ENCODE measurements at regions not wholly inside any gene's neighbourhood (a gene's known extent, or its start where the extent isn't known, plus 50 kb on each side); places are given as distances from the start of the nearest gene placed in this dataset.

- H3K27me3 ChIP-seq (ENCODE audit: low read length), result no peaks in the 10 kb centered on the region
- no peak overlapping the region for H3K27ac ChIP-seq (ENCODE audit: low read length)
- H3K36me3 ChIP-seq (ENCODE audit: insufficient read depth, low read length), result no peaks in the 10 kb centered on the region
- H3K9me2 ChIP-seq (replicated peaks; ENCODE audit: insufficient read depth, low read length), result no peaks in the 10 kb centered on the region
- no peak for DNase-seq
- H3K79me2 ChIP-seq (ENCODE audit: low read length), result no peaks in the 10 kb centered on the region
- no peak overlapping the region for H3K9ac ChIP-seq (ENCODE audit: low read length)
- H3K4me1 ChIP-seq (ENCODE audit: low read length), result no peaks in the 10 kb centered on the region
- H3K9me3 ChIP-seq (ENCODE audit: low read length), result no peaks in the 10 kb centered on the region
- no peak overlapping the region for H3K4me2 ChIP-seq (ENCODE audit: low read depth, low read length, poor library complexity, severe bottlenecking)
- H4K20me1 ChIP-seq (ENCODE audit: insufficient read depth, low read depth, low read length), result no peaks in the 10 kb centered on the region
- no peak overlapping the region for H3K4me3 ChIP-seq (ENCODE audit: low read length)
- H2AFZ ChIP-seq (ENCODE audit: low read length), result no peak overlapping the region
Measured at GRCh38 chr10:129097776-129098330, 369.2 kb upstream of the MGMT start.

DNA sequence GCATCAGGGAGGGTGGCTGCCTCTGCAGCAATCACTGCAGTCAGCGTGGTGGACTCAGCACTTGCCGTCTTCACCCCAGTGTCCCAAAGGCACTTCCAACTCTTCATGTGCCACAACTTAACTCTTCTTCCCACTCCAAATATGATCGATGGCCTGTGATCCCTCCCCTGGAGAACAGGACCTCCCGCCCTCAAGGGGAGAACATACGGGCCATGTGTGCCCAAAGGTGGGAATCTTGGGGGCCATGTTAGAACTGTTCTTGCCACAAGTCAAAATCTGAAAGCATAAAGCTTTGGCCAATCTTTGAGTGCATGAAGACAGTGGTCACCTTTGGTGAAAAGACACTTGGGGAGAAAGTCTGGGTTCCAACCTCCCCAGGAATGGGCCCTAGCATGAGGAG lies 368.5 kb upstream of the MGMT start:
- H3K9ac ChIP-seq (ENCODE audit: low read length), result no peak overlapping the region
- no peak for DNase-seq
- H3K4me1 ChIP-seq (ENCODE audit: low read length), result no peaks in the 10 kb centered on the region
- no peaks in the 10 kb centered on the region for H3K27me3 ChIP-seq (ENCODE audit: low read length)
- H3K4me3 ChIP-seq (ENCODE audit: low read length), result no peak overlapping the region
- H3K9me3 ChIP-seq (ENCODE audit: low read length), result no peaks in the 10 kb centered on the region
- no peak overlapping the region for H3K27ac ChIP-seq (ENCODE audit: low read length)
- H3K36me3 ChIP-seq (ENCODE audit: insufficient read depth, low read length), result no peaks in the 10 kb centered on the region
- H4K20me1 ChIP-seq (ENCODE audit: insufficient read depth, low read depth, low read length), result no peaks in the 10 kb centered on the region
- no peaks in the 10 kb centered on the region for H3K79me2 ChIP-seq (ENCODE audit: low read length)
- H2AFZ ChIP-seq (ENCODE audit: low read length), result no peak overlapping the region
- no peak overlapping the region for H3K4me2 ChIP-seq (ENCODE audit: low read depth, low read length, poor library complexity, severe bottlenecking)
- no peaks in the 10 kb centered on the region for H3K9me2 ChIP-seq (replicated peaks; ENCODE audit: insufficient read depth, low read length)

DNA sequence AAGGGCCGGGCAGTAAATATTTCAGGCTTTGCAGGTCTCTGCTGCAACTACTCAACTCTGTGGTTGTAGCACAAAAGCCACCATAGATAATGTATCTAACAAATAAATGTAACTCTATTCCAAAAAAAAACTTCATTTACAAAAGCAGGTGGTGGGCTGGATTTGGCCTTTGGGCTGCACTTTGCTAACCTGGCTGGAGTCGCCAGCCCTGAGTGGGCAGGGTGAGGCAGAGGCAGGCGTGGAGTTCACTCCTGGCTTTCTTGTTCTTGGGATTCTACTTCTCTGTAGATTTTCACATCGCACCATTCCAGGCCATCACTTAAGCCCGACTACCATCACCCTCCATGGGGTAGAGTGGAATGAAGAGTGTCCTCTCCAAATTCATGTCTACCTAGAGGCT lies 367.6 kb upstream of the MGMT start:
- Histone ChIP-seq H3K9ac (ENCODE audit: low read length) (no peak overlapping the region), H3K9me3 (ENCODE audit: low read length) (no peaks in the 10 kb centered on the region), H3K36me3 (ENCODE audit: insufficient read depth, low read length) (no peaks in the 10 kb centered on the region), H3K79me2 (ENCODE audit: low read length) (no peaks in the 10 kb centered on the region), H3K4me3 (ENCODE audit: low read length) (no peak overlapping the region), H3K9me2 (replicated peaks; ENCODE audit: insufficient read depth, low read length) (no peaks in the 10 kb centered on the region), H3K27ac (ENCODE audit: low read length) (no peak overlapping the region), H3K4me2 (ENCODE audit: low read depth, low read length, poor library complexity, severe bottlenecking) (no peak overlapping the region), H2AFZ (ENCODE audit: low read length) (no peak overlapping the region), H4K20me1 (ENCODE audit: insufficient read depth, low read depth, low read length) (no peaks in the 10 kb centered on the region), H3K27me3 (ENCODE audit: low read length) (no peaks in the 10 kb centered on the region), H3K4me1 (ENCODE audit: low read length) (no peaks in the 10 kb centered on the region)
- no peak for DNase-seq

GRCh38 chr10:129099992-129100391 lies 367.0 kb upstream of the MGMT start:
- no peaks in the 10 kb centered on the region for H3K4me1 ChIP-seq (ENCODE audit: low read length)
- no peak overlapping the region for H3K4me3 ChIP-seq (ENCODE audit: low read length)
- no peaks in the 10 kb centered on the region for H3K79me2 ChIP-seq (ENCODE audit: low read length)
- H3K4me2 ChIP-seq (ENCODE audit: low read depth, low read length, poor library complexity, severe bottlenecking), result no peak overlapping the region
- no peak overlapping the region for H2AFZ ChIP-seq (ENCODE audit: low read length)
- H3K9me2 ChIP-seq (replicated peaks; ENCODE audit: insufficient read depth, low read length), result no peaks in the 10 kb centered on the region
- no peaks in the 10 kb centered on the region for H3K36me3 ChIP-seq (ENCODE audit: insufficient read depth, low read length)
- no peaks in the 10 kb centered on the region for H3K27me3 ChIP-seq (ENCODE audit: low read length)
- H4K20me1 ChIP-seq (ENCODE audit: insufficient read depth, low read depth, low read length), result no peaks in the 10 kb centered on the region
- H3K27ac ChIP-seq (ENCODE audit: low read length), result no peak overlapping the region
- H3K9ac ChIP-seq (ENCODE audit: low read length), result no peak overlapping the region
- DNase-seq, result no peak
- no peaks in the 10 kb centered on the region for H3K9me3 ChIP-seq (ENCODE audit: low read length)

DNA sequence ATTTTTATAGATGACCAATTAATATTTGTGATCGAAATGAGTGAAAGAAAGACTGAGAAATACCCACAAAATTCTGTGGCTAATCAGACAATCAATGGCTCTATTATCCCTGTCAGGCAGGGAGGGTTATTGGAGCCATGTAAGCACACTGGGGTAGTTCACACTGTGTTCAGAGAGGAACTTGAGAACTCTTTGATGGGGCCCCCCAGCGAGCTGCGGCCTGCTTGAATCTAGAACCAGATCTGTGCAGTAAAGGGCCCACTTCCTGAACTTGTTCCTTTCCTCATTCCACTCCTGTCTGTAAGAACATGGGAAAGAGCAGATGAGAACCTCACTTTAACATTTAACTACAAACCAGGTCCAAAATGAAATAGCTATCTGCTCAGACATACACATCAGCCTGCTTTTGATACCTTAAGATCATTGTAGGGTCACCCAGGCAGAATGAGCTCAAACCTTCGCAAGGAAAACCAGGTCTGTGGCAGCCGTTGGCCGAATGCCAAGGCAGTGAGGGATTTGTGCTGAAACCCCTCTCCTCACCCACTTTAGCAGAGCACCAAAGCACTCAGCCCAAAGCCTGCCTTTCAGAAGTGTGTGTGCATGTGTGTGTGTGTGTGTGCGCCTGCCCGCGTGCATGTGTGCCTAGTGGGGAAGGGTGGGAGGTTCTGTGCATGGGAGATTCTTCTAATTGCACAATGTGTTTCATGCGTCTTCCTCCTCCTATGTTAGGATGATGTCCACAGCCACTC lies 365.6 kb upstream of the MGMT start:
- no peaks in the 10 kb centered on the region for H3K9me2 ChIP-seq (replicated peaks; ENCODE audit: insufficient read depth, low read length)
- no peaks in the 10 kb centered on the region for H3K27me3 ChIP-seq (ENCODE audit: low read length)
- no peak for DNase-seq
- no peaks in the 10 kb centered on the region for H3K9me3 ChIP-seq (ENCODE audit: low read length)
- H3K4me2 ChIP-seq (ENCODE audit: low read depth, low read length, poor library complexity, severe bottlenecking), result no peak overlapping the region
- no peaks in the 10 kb centered on the region for H3K4me1 ChIP-seq (ENCODE audit: low read length)
- H4K20me1 ChIP-seq (ENCODE audit: insufficient read depth, low read depth, low read length), result no peaks in the 10 kb centered on the region
- H3K79me2 ChIP-seq (ENCODE audit: low read length), result no peaks in the 10 kb centered on the region
- no peak overlapping the region for H3K4me3 ChIP-seq (ENCODE audit: low read length)
- no peak overlapping the region for H2AFZ ChIP-seq (ENCODE audit: low read length)
- no peaks in the 10 kb centered on the region for H3K36me3 ChIP-seq (ENCODE audit: insufficient read depth, low read length)
- no peak overlapping the region for H3K27ac ChIP-seq (ENCODE audit: low read length)
- H3K9ac ChIP-seq (ENCODE audit: low read length), result no peak overlapping the region

GRCh38 chr10:129102906-129103693 lies 363.9 kb upstream of the MGMT start:
- Histone ChIP-seq H3K79me2 (ENCODE audit: low read length) (no peaks in the 10 kb centered on the region), H3K4me2 (ENCODE audit: low read depth, low read length, poor library complexity, severe bottlenecking) (no peak overlapping the region), H3K9ac (ENCODE audit: low read length) (no peak overlapping the region), H3K4me1 (ENCODE audit: low read length) (no peaks in the 10 kb centered on the region), H3K36me3 (ENCODE audit: insufficient read depth, low read length) (no peaks in the 10 kb centered on the region), H4K20me1 (ENCODE audit: insufficient read depth, low read depth, low read length) (no peaks in the 10 kb centered on the region), H3K4me3 (ENCODE audit: low read length) (no peak overlapping the region), H3K27ac (ENCODE audit: low read length) (no peak overlapping the region), H2AFZ (ENCODE audit: low read length) (no peak overlapping the region), H3K27me3 (ENCODE audit: low read length) (no peaks in the 10 kb centered on the region), H3K9me3 (ENCODE audit: low read length) (no peaks in the 10 kb centered on the region), H3K9me2 (replicated peaks; ENCODE audit: insufficient read depth, low read length) (no peaks in the 10 kb centered on the region)
- no peak for DNase-seq

GRCh38 chr10:129104266-129105045 lies 362.6 kb upstream of the MGMT start:
- H3K4me2 ChIP-seq (ENCODE audit: low read depth, low read length, poor library complexity, severe bottlenecking), result no peak overlapping the region
- no peak for DNase-seq
- no peaks in the 10 kb centered on the region for H3K4me1 ChIP-seq (ENCODE audit: low read length)
- no peaks in the 10 kb centered on the region for H3K9me2 ChIP-seq (replicated peaks; ENCODE audit: insufficient read depth, low read length)
- H3K36me3 ChIP-seq (ENCODE audit: insufficient read depth, low read length), result no peaks in the 10 kb centered on the region
- no peaks in the 10 kb centered on the region for H3K9me3 ChIP-seq (ENCODE audit: low read length)
- H3K27ac ChIP-seq (ENCODE audit: low read length), result no peak overlapping the region
- H3K9ac ChIP-seq (ENCODE audit: low read length), result no peak overlapping the region
- H4K20me1 ChIP-seq (ENCODE audit: insufficient read depth, low read depth, low read length), result no peaks in the 10 kb centered on the region
- no peak overlapping the region for H3K4me3 ChIP-seq (ENCODE audit: low read length)
- H3K79me2 ChIP-seq (ENCODE audit: low read length), result no peaks in the 10 kb centered on the region
- H3K27me3 ChIP-seq (ENCODE audit: low read length), result no peaks in the 10 kb centered on the region
- no peak overlapping the region for H2AFZ ChIP-seq (ENCODE audit: low read length)

- H3K4me2 ChIP-seq (ENCODE audit: low read depth, low read length, poor library complexity, severe bottlenecking), result no peak overlapping the region
- H3K9me3 ChIP-seq (ENCODE audit: low read length), result no peaks in the 10 kb centered on the region
- no peak overlapping the region for H3K4me3 ChIP-seq (ENCODE audit: low read length)
- H3K4me1 ChIP-seq (ENCODE audit: low read length), result no peaks in the 10 kb centered on the region
- H3K27me3 ChIP-seq (ENCODE audit: low read length), result no peaks in the 10 kb centered on the region
- no peak for DNase-seq
- no peaks in the 10 kb centered on the region for H3K9me2 ChIP-seq (replicated peaks; ENCODE audit: insufficient read depth, low read length)
- no peaks in the 10 kb centered on the region for H4K20me1 ChIP-seq (ENCODE audit: insufficient read depth, low read depth, low read length)
- H3K27ac ChIP-seq (ENCODE audit: low read length), result no peak overlapping the region
- H3K79me2 ChIP-seq (ENCODE audit: low read length), result no peaks in the 10 kb centered on the region
- no peaks in the 10 kb centered on the region for H3K36me3 ChIP-seq (ENCODE audit: insufficient read depth, low read length)
- no peak overlapping the region for H2AFZ ChIP-seq (ENCODE audit: low read length)
- H3K9ac ChIP-seq (ENCODE audit: low read length), result no peak overlapping the region
Measured at GRCh38 chr10:129105266-129105665, 361.8 kb upstream of the MGMT start.
